ENCODE measurements at regions not wholly inside any gene's neighbourhood (a gene's known extent, or its start where the extent isn't known, plus 50 kb on each side); places are given as distances from the start of the nearest gene placed in this dataset.

GRCh38 chr5:121681229-121681855 lies 170.3 kb upstream of the FTMT start:
- no peak for TF ChIP-seq CTCF (conservative IDR thresholded peaks at IDR 0.05)
- TF ChIP-seq ZFX (IDR thresholded peaks at IDR 0.05): no peak
- no peak overlapping the region for H3K27ac ChIP-seq

- TF ChIP-seq ZFX (IDR thresholded peaks at IDR 0.05): no peak
- TF ChIP-seq CTCF (conservative IDR thresholded peaks at IDR 0.05): no peak
- H3K27ac ChIP-seq: no peak overlapping the region
Observed at GRCh38 chr5:121688126-121688525, 163.6 kb upstream of the FTMT start.

- TF ChIP-seq CTCF (conservative IDR thresholded peaks at IDR 0.05): no peak
- no peak for TF ChIP-seq ZFX (IDR thresholded peaks at IDR 0.05)
Observed at GRCh38 chr5:121688781-121689180, 162.9 kb upstream of the FTMT start.

DNA sequence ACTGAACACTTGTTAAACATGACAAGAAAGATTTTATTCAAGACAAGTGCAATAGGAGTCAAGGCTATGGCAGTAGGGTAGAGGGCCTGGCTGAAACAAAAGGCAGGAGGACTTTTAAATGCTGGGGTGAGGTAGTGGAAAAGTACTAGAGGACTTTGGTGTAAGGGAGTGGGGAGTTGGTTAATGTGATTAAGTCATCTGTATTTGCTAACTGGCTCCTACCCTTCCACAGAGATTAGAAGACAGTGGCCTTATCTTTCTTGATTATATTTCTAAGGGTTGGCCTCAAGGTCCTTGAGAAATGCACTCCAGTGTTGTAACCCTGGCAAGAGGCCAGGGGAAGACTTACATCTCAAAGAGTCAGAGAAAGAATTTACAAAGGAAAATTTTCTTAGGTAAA lies 160.2 kb upstream of the FTMT start:
- no peak for TF ChIP-seq ZFX (IDR thresholded peaks at IDR 0.05)
- TF ChIP-seq CTCF (conservative IDR thresholded peaks at IDR 0.05): no peak
- no peak overlapping the region for H3K27ac ChIP-seq

More at GRCh38 chr5:121688781-121689180, 162.9 kb upstream of the FTMT start:
- H3K27ac ChIP-seq: no peak overlapping the region

DNA sequence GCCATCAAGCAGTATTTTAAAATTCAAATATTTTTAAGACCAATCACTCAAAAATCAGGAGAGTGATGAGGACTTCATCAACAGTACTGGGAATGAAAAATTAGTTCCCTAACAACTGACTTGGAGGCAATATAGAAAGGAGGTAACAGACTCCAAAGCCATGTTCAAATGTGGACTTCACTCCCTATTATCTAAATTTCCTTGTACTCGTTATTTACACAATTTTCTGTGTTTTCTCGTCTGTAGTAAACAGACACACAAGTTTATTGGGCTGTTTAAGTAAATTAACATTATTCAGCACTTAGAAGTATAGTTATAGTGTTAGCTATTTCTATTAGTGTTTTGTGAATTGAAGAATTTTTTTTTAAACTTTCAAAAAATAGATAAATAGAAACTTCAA lies 159.5 kb upstream of the FTMT start:
- H3K27ac ChIP-seq: no peak overlapping the region
- TF ChIP-seq ZFX (IDR thresholded peaks at IDR 0.05) (no peak), CTCF (conservative IDR thresholded peaks at IDR 0.05) (no peak)

DNA sequence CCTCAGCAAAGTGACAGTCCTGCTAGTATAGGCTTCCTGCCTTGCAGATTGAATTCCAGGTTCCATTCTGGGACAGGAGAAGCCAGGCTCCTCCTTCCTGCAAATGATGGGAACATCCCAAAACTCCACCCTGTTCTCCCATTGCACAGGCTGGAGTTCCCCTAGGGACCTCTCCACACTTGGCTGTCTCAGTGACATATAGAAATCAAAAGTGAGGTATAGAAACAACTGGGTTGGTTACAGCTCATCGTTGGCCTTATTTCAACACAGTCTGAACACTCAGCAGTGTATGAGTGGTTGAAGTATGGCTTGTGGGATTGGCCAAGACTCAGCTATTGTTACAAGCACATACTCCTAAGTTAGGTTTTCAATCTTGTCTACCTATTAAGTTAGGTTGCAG lies 157.8 kb upstream of the FTMT start:
- TF ChIP-seq CTCF (conservative IDR thresholded peaks at IDR 0.05): no peak
- TF ChIP-seq ZFX (IDR thresholded peaks at IDR 0.05): no peak
- no peak overlapping the region for H3K27ac ChIP-seq

- H3K27ac ChIP-seq: no peak overlapping the region
- TF ChIP-seq ZFX (IDR thresholded peaks at IDR 0.05) (no peak), CTCF (conservative IDR thresholded peaks at IDR 0.05) (no peak)
Observed at GRCh38 chr5:121695307-121695706, 156.4 kb upstream of the FTMT start.

Data from C4-2B (cell line).